ENCODE measurements at regions not wholly inside any gene's neighbourhood (a gene's known extent, or its start where the extent isn't known, plus 50 kb on each side); places are given as distances from the start of the nearest gene placed in this dataset.

DNA sequence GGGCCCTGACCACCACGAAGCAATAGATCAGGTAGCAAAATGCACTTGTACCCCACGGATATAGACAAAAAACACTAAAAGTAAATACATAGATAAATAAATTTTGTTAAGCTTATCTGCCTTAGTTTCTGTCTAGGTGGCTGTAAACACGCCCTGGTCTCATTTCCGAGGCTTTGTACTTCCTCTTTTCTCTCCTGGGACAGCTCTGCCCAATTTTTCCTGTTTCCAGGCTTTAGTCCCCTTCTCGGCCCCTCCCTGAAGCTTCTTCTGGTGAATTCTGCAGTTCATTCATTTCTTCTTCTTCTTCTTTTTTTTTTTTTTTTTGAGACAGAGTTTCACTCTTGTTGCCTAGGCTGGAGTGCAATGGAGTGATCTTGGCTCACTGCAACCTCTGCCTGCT is 73.4 kb upstream of the STOX2 start:
- H2AK5ac ChIP-seq (ENCODE audit: insufficient read length, low read length) = no peak overlapping the region
- H3K79me1 ChIP-seq (ENCODE audit: insufficient read depth, low read depth, low read length, poor library complexity, severe bottlenecking) = no peaks in the 10 kb centered on the region
- H4K5ac ChIP-seq (ENCODE audit: insufficient read length, low read depth, low read length) = no peak overlapping the region
- H3K23ac ChIP-seq (ENCODE audit: insufficient read length, low read depth, low read length) = no peak overlapping the region
- no peak overlapping the region for H2BK12ac ChIP-seq (ENCODE audit: insufficient read length, low read depth, low read length)
- no peaks in the 10 kb centered on the region for H4K20me1 ChIP-seq (ENCODE audit: control insufficient read depth, insufficient read depth, insufficient read length)
- no peaks in the 10 kb centered on the region for H3K79me2 ChIP-seq (ENCODE audit: insufficient read depth, low read length)
- Mint-ChIP-seq H3K4me1 (peaks cover 10 to 14% of the 10 kb centered on the region in 2 experiments), H3K27ac (no peak overlapping the region), H3K36me3 (ENCODE audit: insufficient read depth in 1 of 3, low read depth in 3 of 3) (no peaks in the 10 kb centered on the region), H3K9me3 (no peaks in the 10 kb centered on the region), H3K4me3 (no peak overlapping the region), H3K27me3 (ENCODE audit: low read depth) (peaks cover 4% of the 10 kb centered on the region)
- no peaks in the 10 kb centered on the region for H3K27me3 ChIP-seq (ENCODE audit: insufficient read depth, low read length)
- no peak overlapping the region for H3K4me2 ChIP-seq (ENCODE audit: insufficient read depth, insufficient read length, low read length)
- H4K8ac ChIP-seq (replicated peaks; ENCODE audit: insufficient read length, low read depth, low read length) = no peak overlapping the region
- H3K4me1 ChIP-seq (ENCODE audit: insufficient read depth, low read length) = no peaks in the 10 kb centered on the region
- DNase-seq = no peak
- H2BK15ac ChIP-seq (ENCODE audit: low read depth, low read length) = no peak overlapping the region
- H2AFZ ChIP-seq (ENCODE audit: low read length) = no peak overlapping the region
- WGBS (ENCODE audit: extremely low coverage, insufficient read length, low lambda C conversion rate) = no CpG with 5 or more reads among the region's 5 CpGs
- no peak overlapping the region for H4K91ac ChIP-seq (ENCODE audit: insufficient read length, low read depth, low read length)
- no peaks in the 10 kb centered on the region for H3K23me2 ChIP-seq (ENCODE audit: insufficient read length, low read depth, low read length, poor library complexity, severe bottlenecking)
- no peak overlapping the region for H3K27ac ChIP-seq (ENCODE audit: insufficient read length, low read depth, low read length)
- H2BK120ac ChIP-seq (ENCODE audit: low read depth, low read length, poor library complexity, severe bottlenecking) = no peak overlapping the region
- TF ChIP-seq, protein P1, sequence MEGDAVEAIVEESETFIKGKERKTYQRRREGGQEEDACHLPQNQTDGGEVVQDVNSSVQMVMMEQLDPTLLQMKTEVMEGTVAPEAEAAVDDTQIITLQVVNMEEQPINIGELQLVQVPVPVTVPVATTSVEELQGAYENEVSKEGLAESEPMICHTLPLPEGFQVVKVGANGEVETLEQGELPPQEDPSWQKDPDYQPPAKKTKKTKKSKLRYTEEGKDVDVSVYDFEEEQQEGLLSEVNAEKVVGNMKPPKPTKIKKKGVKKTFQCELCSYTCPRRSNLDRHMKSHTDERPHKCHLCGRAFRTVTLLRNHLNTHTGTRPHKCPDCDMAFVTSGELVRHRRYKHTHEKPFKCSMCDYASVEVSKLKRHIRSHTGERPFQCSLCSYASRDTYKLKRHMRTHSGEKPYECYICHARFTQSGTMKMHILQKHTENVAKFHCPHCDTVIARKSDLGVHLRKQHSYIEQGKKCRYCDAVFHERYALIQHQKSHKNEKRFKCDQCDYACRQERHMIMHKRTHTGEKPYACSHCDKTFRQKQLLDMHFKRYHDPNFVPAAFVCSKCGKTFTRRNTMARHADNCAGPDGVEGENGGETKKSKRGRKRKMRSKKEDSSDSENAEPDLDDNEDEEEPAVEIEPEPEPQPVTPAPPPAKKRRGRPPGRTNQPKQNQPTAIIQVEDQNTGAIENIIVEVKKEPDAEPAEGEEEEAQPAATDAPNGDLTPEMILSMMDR (conservative IDR thresholded peaks at IDR 0.05) = no peak
- no peak overlapping the region for H2BK5ac ChIP-seq (ENCODE audit: insufficient read length, low read length)
- no peak overlapping the region for H3K9ac ChIP-seq (ENCODE audit: extremely low read depth, insufficient read length, low read length)
- no peak overlapping the region for H2BK20ac ChIP-seq (ENCODE audit: low read depth, low read length, poor library complexity, severe bottlenecking)
- H3K56ac ChIP-seq (ENCODE audit: insufficient read length, low read depth, low read length) = no peak overlapping the region
- H3K4ac ChIP-seq (ENCODE audit: low read depth, low read length) = no peak overlapping the region
- H3K9me3 ChIP-seq (ENCODE audit: control insufficient read depth, low read depth, low read length) = no peaks in the 10 kb centered on the region
- H3T11ph ChIP-seq (ENCODE audit: low read length) = no peak overlapping the region
- H3K14ac ChIP-seq (ENCODE audit: insufficient read depth, low read length) = no peak overlapping the region
- no peak overlapping the region for H3K18ac ChIP-seq (ENCODE audit: insufficient read length, low read depth, low read length)

All from H9 (cell line).